ENCODE measurements at regions not wholly inside any gene's neighbourhood (a gene's known extent, or its start where the extent isn't known, plus 50 kb on each side); places are given as distances from the start of the nearest gene placed in this dataset.

GRCh38 chr4:29521281-29521680 lies 1198.9 kb upstream of the PCDH7 start:
- Mint-ChIP-seq H3K9me3 (peaks cover 0 to 9% (median 3%) of the 10 kb centered on the region in 7 donors), H3K4me3 (no peak overlapping the region), H3K27me3 (no peaks in the 10 kb centered on the region), H3K36me3 (no peaks in the 10 kb centered on the region), H3K27ac (no peak overlapping the region), H3K4me1 (no peaks in the 10 kb centered on the region)
- DNase-seq (no peak), ATAC-seq (ENCODE audit: low read depth in 2 of 2) (no peak)

- peaks cover 0 to 3% (median 0%) of the 10 kb centered on the region in 7 donors for H3K9me3 Mint-ChIP-seq
- ATAC-seq (ENCODE audit: low read depth in 2 of 2) (no peak), DNase-seq (no peak)
- no peaks in the 10 kb centered on the region for H3K4me1 Mint-ChIP-seq
- H3K27ac Mint-ChIP-seq = no peak overlapping the region
- no peaks in the 10 kb centered on the region for H3K27me3 Mint-ChIP-seq
- H3K36me3 Mint-ChIP-seq = no peaks in the 10 kb centered on the region
- no peak overlapping the region for H3K4me3 Mint-ChIP-seq
Observed at GRCh38 chr4:29536745-29537144, 1183.4 kb upstream of the PCDH7 start.

GRCh38 chr4:29538889-29539646 lies 1181.1 kb upstream of the PCDH7 start:
- H3K4me1 Mint-ChIP-seq = no peaks in the 10 kb centered on the region
- DNase-seq (no peak), ATAC-seq (ENCODE audit: low read depth in 2 of 2) (no peak)
- no peaks in the 10 kb centered on the region for H3K27me3 Mint-ChIP-seq
- H3K27ac Mint-ChIP-seq = no peak overlapping the region
- H3K4me3 Mint-ChIP-seq = no peak overlapping the region
- H3K9me3 Mint-ChIP-seq = no peaks in the 10 kb centered on the region
- no peaks in the 10 kb centered on the region for H3K36me3 Mint-ChIP-seq

GRCh38 chr4:29540439-29541102 lies 1179.6 kb upstream of the PCDH7 start:
- Mint-ChIP-seq H3K36me3 (no peaks in the 10 kb centered on the region), H3K27me3 (no peaks in the 10 kb centered on the region), H3K4me3 (no peak overlapping the region), H3K27ac (no peak overlapping the region), H3K4me1 (no peaks in the 10 kb centered on the region), H3K9me3 (no peaks in the 10 kb centered on the region)
- DNase-seq (no peak), ATAC-seq (ENCODE audit: low read depth in 2 of 2) (no peak)

GRCh38 chr4:29541757-29542156 lies 1178.4 kb upstream of the PCDH7 start:
- H3K27me3 Mint-ChIP-seq = no peaks in the 10 kb centered on the region
- ATAC-seq (ENCODE audit: low read depth in 2 of 2) (no peak), DNase-seq (no peak)
- H3K4me1 Mint-ChIP-seq = no peaks in the 10 kb centered on the region
- no peak overlapping the region for H3K27ac Mint-ChIP-seq
- H3K36me3 Mint-ChIP-seq = no peaks in the 10 kb centered on the region
- H3K4me3 Mint-ChIP-seq = no peak overlapping the region
- H3K9me3 Mint-ChIP-seq = no peaks in the 10 kb centered on the region

- Mint-ChIP-seq H3K27me3 (no peaks in the 10 kb centered on the region), H3K4me3 (no peak overlapping the region), H3K36me3 (no peaks in the 10 kb centered on the region), H3K9me3 (peaks cover 0 to 8% (median 0%) of the 10 kb centered on the region in 7 donors), H3K27ac (no peak overlapping the region), H3K4me1 (no peaks in the 10 kb centered on the region)
- ATAC-seq (ENCODE audit: low read depth in 2 of 2) (no peak), DNase-seq (no peak)
Observed at GRCh38 chr4:29549342-29549741, 1170.8 kb upstream of the PCDH7 start.

- peaks cover 0 to 8% (median 0%) of the 10 kb centered on the region in 7 donors for H3K9me3 Mint-ChIP-seq
- DNase-seq (no peak), ATAC-seq (ENCODE audit: low read depth in 2 of 2) (no peak)
- H3K4me3 Mint-ChIP-seq = no peak overlapping the region
- no peaks in the 10 kb centered on the region for H3K27me3 Mint-ChIP-seq
- no peak overlapping the region for H3K27ac Mint-ChIP-seq
- no peaks in the 10 kb centered on the region for H3K36me3 Mint-ChIP-seq
- no peaks in the 10 kb centered on the region for H3K4me1 Mint-ChIP-seq
Observed at GRCh38 chr4:29551821-29552220, 1168.3 kb upstream of the PCDH7 start.

- peaks cover 0 to 4% (median 0%) of the 10 kb centered on the region in 7 donors for H3K9me3 Mint-ChIP-seq
- H3K27ac Mint-ChIP-seq = no peak overlapping the region
- no peaks in the 10 kb centered on the region for H3K36me3 Mint-ChIP-seq
- H3K4me1 Mint-ChIP-seq = no peaks in the 10 kb centered on the region
- no peak overlapping the region for H3K4me3 Mint-ChIP-seq
- H3K27me3 Mint-ChIP-seq = no peaks in the 10 kb centered on the region
- ATAC-seq (ENCODE audit: low read depth in 2 of 2) = no peak
- DNase-seq = no peak
Observed at GRCh38 chr4:29553846-29554245, 1166.3 kb upstream of the PCDH7 start.

- DNase-seq = no peak
- H3K36me3 Mint-ChIP-seq = no peaks in the 10 kb centered on the region
- peaks cover 0 to 7% (median 3%) of the 10 kb centered on the region in 7 donors for H3K9me3 Mint-ChIP-seq
- ATAC-seq (ENCODE audit: low read depth in 2 of 2) = no peak
- H3K27me3 Mint-ChIP-seq = no peaks in the 10 kb centered on the region
- no peaks in the 10 kb centered on the region for H3K4me1 Mint-ChIP-seq
- H3K4me3 Mint-ChIP-seq = no peak overlapping the region
- no peak overlapping the region for H3K27ac Mint-ChIP-seq
Observed at GRCh38 chr4:29558789-29559188, 1161.4 kb upstream of the PCDH7 start.

- Mint-ChIP-seq H3K4me3 (no peak overlapping the region), H3K27ac (no peak overlapping the region), H3K4me1 (no peaks in the 10 kb centered on the region), H3K9me3 (peaks cover 0 to 7% (median 3%) of the 10 kb centered on the region in 7 donors), H3K27me3 (no peaks in the 10 kb centered on the region), H3K36me3 (no peaks in the 10 kb centered on the region)
- ATAC-seq (ENCODE audit: low read depth in 2 of 2) (no peak), DNase-seq (no peak)
Observed at GRCh38 chr4:29559286-29559685, 1160.9 kb upstream of the PCDH7 start.

- no peak for ATAC-seq (ENCODE audit: low read depth in 2 of 2)
- Mint-ChIP-seq H3K4me1 (no peaks in the 10 kb centered on the region), H3K36me3 (no peaks in the 10 kb centered on the region), H3K9me3 (peaks cover 0 to 7% (median 3%) of the 10 kb centered on the region in 7 donors), H3K27ac (peak overlapping the region in 1 of 6 donors; percentile 21), H3K4me3 (no peak overlapping the region), H3K27me3 (no peaks in the 10 kb centered on the region)
- DNase-seq = no peak
Observed at GRCh38 chr4:29560452-29560851, 1159.7 kb upstream of the PCDH7 start.

GRCh38 chr4:29565256-29565655 lies 1154.9 kb upstream of the PCDH7 start:
- no peak overlapping the region for H3K4me3 Mint-ChIP-seq
- ATAC-seq (ENCODE audit: low read depth in 2 of 2) (no peak), DNase-seq (no peak)
- H3K36me3 Mint-ChIP-seq = no peaks in the 10 kb centered on the region
- no peaks in the 10 kb centered on the region for H3K4me1 Mint-ChIP-seq
- H3K9me3 Mint-ChIP-seq = peaks cover 0 to 7% (median 3%) of the 10 kb centered on the region in 7 donors
- H3K27me3 Mint-ChIP-seq = no peaks in the 10 kb centered on the region
- no peak overlapping the region for H3K27ac Mint-ChIP-seq

- Mint-ChIP-seq H3K27me3 (no peaks in the 10 kb centered on the region), H3K4me3 (no peak overlapping the region), H3K36me3 (no peaks in the 10 kb centered on the region), H3K27ac (no peak overlapping the region), H3K9me3 (peaks cover 0 to 6% (median 3%) of the 10 kb centered on the region in 7 donors), H3K4me1 (no peaks in the 10 kb centered on the region)
- DNase-seq (no peak), ATAC-seq (ENCODE audit: low read depth in 2 of 2) (no peak)
Observed at GRCh38 chr4:29566371-29566770, 1153.8 kb upstream of the PCDH7 start.

GRCh38 chr4:29571322-29571721 lies 1148.8 kb upstream of the PCDH7 start:
- Mint-ChIP-seq H3K9me3 (no peaks in the 10 kb centered on the region), H3K4me1 (no peaks in the 10 kb centered on the region), H3K4me3 (no peak overlapping the region), H3K27me3 (no peaks in the 10 kb centered on the region), H3K36me3 (no peaks in the 10 kb centered on the region), H3K27ac (no peak overlapping the region)
- DNase-seq = no peak
- ATAC-seq (ENCODE audit: low read depth in 2 of 2) = no peak

Measured in naive B cell (primary cell).